ENCODE measurements at regions not wholly inside any gene's neighbourhood (a gene's known extent, or its start where the extent isn't known, plus 50 kb on each side); places are given as distances from the start of the nearest gene placed in this dataset.

DNA sequence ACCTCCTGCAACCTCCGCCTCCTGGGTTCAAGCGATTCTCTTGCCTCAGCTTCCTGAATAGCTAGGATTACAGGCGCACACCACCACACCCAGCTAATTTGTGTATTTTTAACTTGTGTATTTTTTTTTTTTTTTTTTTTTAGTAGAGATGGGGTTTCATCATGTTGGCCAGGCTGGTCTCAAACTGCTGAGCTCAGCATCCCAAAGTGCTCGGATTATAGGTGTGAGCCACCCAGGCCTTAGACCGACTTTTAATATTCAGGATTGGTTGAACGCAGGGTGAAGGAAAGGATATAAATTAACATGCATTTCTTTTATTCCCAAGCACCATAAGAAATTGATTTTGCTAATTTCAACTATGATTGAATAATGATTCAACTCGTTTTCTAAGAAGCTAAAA is 798.6 kb downstream of the GATA3 start:
- TF ChIP-seq, protein P1, sequence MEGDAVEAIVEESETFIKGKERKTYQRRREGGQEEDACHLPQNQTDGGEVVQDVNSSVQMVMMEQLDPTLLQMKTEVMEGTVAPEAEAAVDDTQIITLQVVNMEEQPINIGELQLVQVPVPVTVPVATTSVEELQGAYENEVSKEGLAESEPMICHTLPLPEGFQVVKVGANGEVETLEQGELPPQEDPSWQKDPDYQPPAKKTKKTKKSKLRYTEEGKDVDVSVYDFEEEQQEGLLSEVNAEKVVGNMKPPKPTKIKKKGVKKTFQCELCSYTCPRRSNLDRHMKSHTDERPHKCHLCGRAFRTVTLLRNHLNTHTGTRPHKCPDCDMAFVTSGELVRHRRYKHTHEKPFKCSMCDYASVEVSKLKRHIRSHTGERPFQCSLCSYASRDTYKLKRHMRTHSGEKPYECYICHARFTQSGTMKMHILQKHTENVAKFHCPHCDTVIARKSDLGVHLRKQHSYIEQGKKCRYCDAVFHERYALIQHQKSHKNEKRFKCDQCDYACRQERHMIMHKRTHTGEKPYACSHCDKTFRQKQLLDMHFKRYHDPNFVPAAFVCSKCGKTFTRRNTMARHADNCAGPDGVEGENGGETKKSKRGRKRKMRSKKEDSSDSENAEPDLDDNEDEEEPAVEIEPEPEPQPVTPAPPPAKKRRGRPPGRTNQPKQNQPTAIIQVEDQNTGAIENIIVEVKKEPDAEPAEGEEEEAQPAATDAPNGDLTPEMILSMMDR (conservative IDR thresholded peaks at IDR 0.05): no peak
- no peak for TF ChIP-seq EZH2 (IDR thresholded peaks at IDR 0.05; ENCODE audit: low read depth)
